HEK293T (cell line): ENCODE measurements at regions not wholly inside any gene's neighbourhood (a gene's known extent, or its start where the extent isn't known, plus 50 kb on each side); places are given as distances from the start of the nearest gene placed in this dataset.

ENCODE experiments used
- CTCF ChIA-PET: fragments of 350-600 bp; formaldehyde crosslinking; extraction: SDS; loops from one replicate; lab custom pipeline; 2021; ENCODE audit warnings: antibody characterized with exemption, inconsistent platforms; lab: Yijun Ruan, JAX
- POLR2A ChIA-PET: fragments of 350-600 bp; formaldehyde crosslinking; extraction: SDS; loops from one replicate; lab custom pipeline; 2020; ENCODE audit warnings: antibody characterized with exemption, inconsistent platforms; lab: Yijun Ruan, JAX
- DNase-seq: peaks from one replicate; pipeline ENCODE4 v3.0.0; 2012; ENCODE audit warnings: mixed read lengths; ENCODE audit errors: extremely low spot score
- ARNT ChIP-seq: fragments of 450-650 bp; IDR thresholded peaks from 2 replicates; pipeline ENCODE4 v1.6.1; 2017; ENCODE audit warnings: mild to moderate bottlenecking
- BHLHE40 ChIP-seq: fragments of 450-650 bp; IDR thresholded peaks from 2 replicates; pipeline ENCODE4 v1.6.1; 2016; ENCODE audit warnings: mild to moderate bottlenecking, moderate library complexity, borderline replicate concordance
- CTBP1 ChIP-seq: fragments of 450-650 bp; IDR thresholded peaks from 2 replicates; pipeline ENCODE4 v1.6.1; 2016; ENCODE audit warnings: borderline replicate concordance
- ELF4 ChIP-seq: fragments of 450-650 bp; IDR thresholded peaks from 2 replicates; pipeline ENCODE4 v1.6.1; 2017; ENCODE audit warnings: antibody characterized with exemption
- FOXA1 ChIP-seq: fragments of 450-650 bp; IDR thresholded peaks from 2 replicates; pipeline ENCODE4 v1.6.1; 2016; ENCODE audit warnings: mild to moderate bottlenecking
- FOXK2 ChIP-seq: fragments of 450-650 bp; IDR thresholded peaks from 2 replicates; pipeline ENCODE4 v1.6.1; 2016; ENCODE audit warnings: mild to moderate bottlenecking
- FOXM1 ChIP-seq: fragments of 450-650 bp; IDR thresholded peaks from 2 replicates; pipeline ENCODE4 v1.6.1; 2017; ENCODE audit warnings: mild to moderate bottlenecking, borderline replicate concordance
- HDGF ChIP-seq: fragments of 450-650 bp; IDR thresholded peaks from 2 replicates; pipeline ENCODE4 v1.6.1; 2017; ENCODE audit warnings: antibody characterized with exemption, borderline replicate concordance
- L3MBTL2 ChIP-seq: fragments of 450-650 bp; conservative IDR thresholded peaks from 2 replicates; pipeline ENCODE4 v1.6.1; 2016; ENCODE audit warnings: mild to moderate bottlenecking
- LEF1 ChIP-seq: fragments of 450-650 bp; IDR thresholded peaks from 2 replicates; pipeline ENCODE4 v1.6.1; 2017; ENCODE audit warnings: mild to moderate bottlenecking, borderline replicate concordance
- NFRKB ChIP-seq: fragments of 450-650 bp; IDR thresholded peaks from 2 replicates; pipeline ENCODE4 v1.6.1; 2016; ENCODE audit warnings: mild to moderate bottlenecking, moderate library complexity
- SP1 ChIP-seq: fragments of 450-650 bp; IDR thresholded peaks from 2 replicates; pipeline ENCODE4 v1.6.1; 2017
- SUZ12 ChIP-seq: fragments of 450-650 bp; IDR thresholded peaks from 2 replicates; pipeline ENCODE4 v1.6.1; 2016; ENCODE audit warnings: mild to moderate bottlenecking
- TARDBP ChIP-seq: fragments of 450-650 bp; IDR thresholded peaks from 2 replicates; pipeline ENCODE4 v1.6.1; 2016
- ZNF384 ChIP-seq: fragments of 450-650 bp; IDR thresholded peaks from 2 replicates; pipeline ENCODE4 v1.6.1; 2016
- TF ChIP-seq, protein P1 (sequence below): fragments of 450-650 bp; IDR thresholded peaks from 2 replicates; pipeline ENCODE4 v1.6.1; 2016

DNA sequence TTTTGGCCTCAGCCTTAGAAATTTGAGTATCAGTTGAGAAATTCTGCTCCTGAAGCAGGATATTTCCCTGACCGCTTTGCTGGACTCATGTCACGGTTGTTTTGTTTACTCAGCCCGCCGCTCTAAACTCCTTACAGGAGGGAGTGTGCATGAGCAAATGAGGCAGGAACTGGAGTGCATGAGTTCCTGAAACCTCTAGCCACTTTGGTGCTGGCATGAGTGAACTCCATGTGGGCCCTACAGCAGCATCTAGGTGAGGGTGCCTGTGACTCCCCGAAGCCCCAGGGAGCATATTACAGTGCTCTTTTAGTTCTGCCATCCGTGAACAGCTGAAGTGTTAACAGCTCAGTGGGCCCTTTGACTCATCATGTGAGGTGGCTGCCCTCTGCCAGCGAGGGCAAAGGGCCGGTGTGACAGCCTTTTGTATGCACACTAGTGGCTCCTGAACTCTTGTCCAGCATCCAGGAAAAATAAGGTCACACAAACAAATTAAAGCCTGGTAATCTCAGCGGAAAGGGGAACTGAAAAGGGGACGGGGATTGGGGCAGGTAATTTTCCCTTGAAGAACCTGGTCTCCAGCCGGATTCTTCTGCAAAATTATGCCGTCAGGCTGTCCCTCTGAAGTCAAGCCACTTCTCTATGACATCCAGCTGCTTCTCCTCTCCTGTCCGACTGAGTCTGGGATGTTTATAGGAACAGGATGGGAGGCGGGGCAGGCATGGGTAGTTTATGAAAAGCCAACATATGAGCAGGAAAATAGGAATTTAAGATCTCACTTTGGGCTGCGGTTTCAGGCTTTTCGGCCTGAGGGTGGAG is 1668.7 kb downstream of the SUCLG1 start:
- POLR2A ChIA-PET = no interaction called here

DNA sequence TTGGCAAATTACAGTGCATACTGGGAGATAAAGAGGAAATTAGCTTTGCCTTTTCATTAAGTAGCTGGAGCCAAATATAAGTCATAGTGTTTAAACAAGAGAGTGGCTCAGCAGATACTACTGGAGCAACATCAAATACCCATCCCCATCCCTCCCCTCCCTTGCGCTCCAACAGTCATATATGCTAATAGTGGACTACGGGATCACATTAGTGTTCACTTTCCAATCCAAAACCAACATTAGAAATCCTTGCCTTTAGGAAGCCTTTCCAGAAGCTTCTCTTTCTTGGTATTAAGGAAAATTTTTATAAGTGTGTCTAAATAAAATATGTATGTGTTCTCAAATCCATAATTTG is 1669.3 kb downstream of the SUCLG1 start:
- TF ChIP-seq FOXM1 = no peak
- TF ChIP-seq ELF4 = no peak
- TF ChIP-seq BHLHE40 = no peak
- TF ChIP-seq TARDBP = no peak
- TF ChIP-seq FOXK2 = no peak
- no peak for TF ChIP-seq LEF1
- no peak for TF ChIP-seq FOXA1
- no peak for TF ChIP-seq SUZ12
- no peak for TF ChIP-seq SP1
- TF ChIP-seq, protein P1, sequence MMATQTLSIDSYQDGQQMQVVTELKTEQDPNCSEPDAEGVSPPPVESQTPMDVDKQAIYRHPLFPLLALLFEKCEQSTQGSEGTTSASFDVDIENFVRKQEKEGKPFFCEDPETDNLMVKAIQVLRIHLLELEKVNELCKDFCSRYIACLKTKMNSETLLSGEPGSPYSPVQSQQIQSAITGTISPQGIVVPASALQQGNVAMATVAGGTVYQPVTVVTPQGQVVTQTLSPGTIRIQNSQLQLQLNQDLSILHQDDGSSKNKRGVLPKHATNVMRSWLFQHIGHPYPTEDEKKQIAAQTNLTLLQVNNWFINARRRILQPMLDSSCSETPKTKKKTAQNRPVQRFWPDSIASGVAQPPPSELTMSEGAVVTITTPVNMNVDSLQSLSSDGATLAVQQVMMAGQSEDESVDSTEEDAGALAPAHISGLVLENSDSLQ = no peak
- no peak for TF ChIP-seq CTBP1
- no peak for TF ChIP-seq L3MBTL2
- no peak for TF ChIP-seq ARNT
- CTCF ChIA-PET = no interaction called here
- POLR2A ChIA-PET = no interaction called here
- DNase-seq = no peak

More for the DNA sequence above, 1668.7 kb downstream of the SUCLG1 start:
- CTCF ChIA-PET = no interaction called here
- DNase-seq = no peak
- TF ChIP-seq SP1 (no peak), HDGF (no peak), ELF4 (no peak), FOXM1 (no peak), ZNF384 (no peak), CTBP1 (no peak), FOXA1 (no peak), TARDBP (no peak), SUZ12 (no peak), L3MBTL2 (no peak), FOXK2 (no peak), ARNT (no peak), LEF1 (no peak), NFRKB (no peak), BHLHE40 (no peak)
- TF ChIP-seq, protein P1 = no peak

DNA sequence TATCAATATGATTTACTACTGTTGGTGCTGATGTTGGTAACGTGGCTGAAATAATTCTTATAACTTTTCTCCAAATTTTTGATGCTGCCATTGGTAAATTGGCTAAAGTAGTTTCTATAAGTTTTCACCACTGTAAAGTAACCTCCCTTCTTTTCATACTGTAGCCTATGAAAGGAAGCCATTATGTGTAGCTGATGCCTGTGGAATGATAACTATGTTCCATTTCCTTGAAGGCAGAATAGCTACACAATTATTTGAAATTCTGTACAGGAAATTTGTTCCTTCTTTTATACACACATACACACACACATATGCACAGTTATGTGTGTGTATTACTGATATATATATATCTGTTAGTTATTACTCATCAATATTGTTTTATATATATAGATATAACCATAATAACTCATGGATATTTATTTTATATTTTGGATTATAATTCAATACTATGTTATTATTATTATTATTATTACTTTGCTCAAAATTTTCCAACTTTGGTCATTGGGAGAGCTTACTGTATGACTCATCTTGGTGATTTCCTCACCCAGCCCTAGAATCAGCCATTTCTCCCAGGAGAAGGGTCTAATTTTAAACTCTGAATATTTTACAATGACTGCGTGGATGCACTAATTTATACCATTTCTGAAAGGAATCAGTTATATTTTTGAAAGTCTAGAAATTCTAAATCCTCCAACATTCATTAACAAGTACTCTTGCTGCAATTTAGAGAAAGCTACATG is 1677.7 kb downstream of the SUCLG1 start:
- DNase-seq = no peak
- ChIA-PET CTCF (no interaction called here), POLR2A (no interaction called here)
- TF ChIP-seq LEF1 (no peak), SP1 (no peak), CTBP1 (no peak), FOXK2 (no peak), BHLHE40 (no peak), FOXM1 (no peak), HDGF (no peak), SUZ12 (no peak), ELF4 (no peak), ZNF384 (no peak), NFRKB (no peak), L3MBTL2 (no peak), FOXA1 (no peak), ARNT (no peak), TARDBP (no peak)
- TF ChIP-seq, protein P1 = no peak

DNA sequence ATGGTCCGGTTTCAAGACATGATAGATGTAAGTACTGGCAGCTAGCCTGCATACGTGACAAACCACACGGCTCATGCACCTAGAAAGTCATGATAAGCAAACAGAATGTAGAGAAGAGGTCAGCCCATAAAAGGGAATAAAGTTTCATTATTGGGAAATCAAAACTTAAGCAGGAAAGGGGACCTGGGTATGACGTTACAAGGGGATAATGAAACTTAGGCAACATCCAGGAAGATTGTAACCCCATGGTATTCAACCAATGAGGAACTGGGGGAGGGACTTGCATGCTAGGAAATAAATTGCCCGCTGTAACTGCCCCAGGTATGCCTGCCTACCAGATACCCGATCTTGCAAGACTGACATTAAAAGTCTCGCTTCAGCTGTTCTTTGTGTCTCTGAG is 1679.0 kb downstream of the SUCLG1 start:
- no peak for TF ChIP-seq FOXM1
- TF ChIP-seq FOXK2 = no peak
- TF ChIP-seq SP1 = no peak
- no peak for TF ChIP-seq BHLHE40
- no peak for TF ChIP-seq ELF4
- no peak for TF ChIP-seq HDGF
- no peak for TF ChIP-seq ARNT
- no peak for TF ChIP-seq SUZ12
- TF ChIP-seq NFRKB = no peak
- no peak for TF ChIP-seq FOXA1
- TF ChIP-seq ZNF384 = no peak
- TF ChIP-seq, protein P1 = no peak
- TF ChIP-seq LEF1 = no peak
- no peak for TF ChIP-seq CTBP1
- ChIA-PET CTCF (no interaction called here), POLR2A (no interaction called here)
- no peak for DNase-seq

DNA sequence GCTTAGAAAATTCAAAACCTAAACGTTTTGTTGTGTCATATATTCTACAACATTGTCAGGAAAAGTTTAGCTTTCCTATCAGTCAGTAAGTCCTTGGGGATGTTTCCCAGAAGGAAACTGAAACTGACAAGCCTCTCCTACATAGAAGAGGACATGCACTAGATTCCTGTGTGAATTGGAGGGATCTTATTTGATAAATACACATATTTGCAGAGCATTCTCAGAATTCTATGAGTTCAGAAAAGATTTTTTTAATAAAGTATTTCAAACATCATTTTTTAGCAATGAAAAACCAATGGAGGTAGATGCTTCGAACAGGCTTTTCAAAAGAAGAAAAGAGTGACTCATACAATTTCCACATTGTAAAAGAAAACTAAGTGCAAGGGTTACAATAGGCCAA is 1706.7 kb downstream of the SUCLG1 start:
- TF ChIP-seq ZNF384 = no peak
- TF ChIP-seq SP1 = no peak
- no peak for TF ChIP-seq L3MBTL2
- no peak for TF ChIP-seq FOXA1
- CTCF ChIA-PET = no interaction called here
- DNase-seq = no peak
- POLR2A ChIA-PET = no interaction called here
